Smooth muscle cell (in vitro differentiated cells): ENCODE measurements at regions not wholly inside any gene's neighbourhood (a gene's known extent, or its start where the extent isn't known, plus 50 kb on each side); places are given as distances from the start of the nearest gene placed in this dataset.
A peak's percentile ranks its signal among the peaks of the same experiment; 100 is the strongest.

Source experiments
- DNase-seq: peaks from one replicate; lab custom pipeline; 2025; ENCODE audit not compliant: unreplicated experiment; lab: John Stamatoyannopoulos, UW
- H2AFZ ChIP-seq: fragments of 200-600 bp; sonication (generic); 2 replicates; pipeline ENCODE4 v1.6.0; 2016; ENCODE audit warnings: antibody characterized with exemption, low read depth, mild to moderate bottlenecking
- H3F3A ChIP-seq: fragments of 200-600 bp; sonication (generic); 2 replicates; pipeline ENCODE4 v1.6.0; 2017; ENCODE audit warnings: antibody characterized with exemption, low read depth
- H3K27ac ChIP-seq: fragments of 200-600 bp; sonication (generic); 2 replicates; pipeline ENCODE4 v1.5.1; 2016; ENCODE audit warnings: low read depth, mild to moderate bottlenecking
- H3K27me3 ChIP-seq: fragments of 200-600 bp; sonication (generic); 2 replicates; pipeline ENCODE4 v1.6.1; 2016; ENCODE audit warnings: low read depth, mild to moderate bottlenecking
- H3K36me3 ChIP-seq: fragments of 200-600 bp; sonication (generic); 2 replicates; pipeline ENCODE4 v1.5.1; 2016; ENCODE audit warnings: low read depth
- H3K4me1 ChIP-seq: fragments of 200-600 bp; sonication (generic); 2 replicates; pipeline ENCODE4 v1.5.1; 2016; ENCODE audit warnings: low read depth
- H3K4me2 ChIP-seq: fragments of 200-600 bp; sonication (generic); 2 replicates; pipeline ENCODE4 v1.6.0; 2016; ENCODE audit warnings: mild to moderate bottlenecking
- H3K4me3 ChIP-seq: fragments of 200-600 bp; sonication (generic); 2 replicates; pipeline ENCODE4 v1.5.1; 2016; ENCODE audit warnings: mild to moderate bottlenecking
- H3K79me2 ChIP-seq: fragments of 200-600 bp; sonication (generic); 2 replicates; pipeline ENCODE4 v1.6.0; 2016; ENCODE audit warnings: low read depth, mild to moderate bottlenecking
- H3K9ac ChIP-seq: fragments of 200-600 bp; sonication (generic); 2 replicates; pipeline ENCODE4 v1.6.0; 2016; ENCODE audit warnings: low read depth
- H3K9me3 ChIP-seq: fragments of 200-600 bp; sonication (generic); replicated peaks from 2 replicates; pipeline ENCODE4 v1.5.1; 2016; ENCODE audit warnings: low read depth
- H4K20me1 ChIP-seq: fragments of 200-600 bp; sonication (generic); 2 replicates; pipeline ENCODE4 v1.6.0; 2016; ENCODE audit warnings: low read depth
- CTCF ChIP-seq: fragments of 200-600 bp; sonication (generic); IDR thresholded peaks from 2 replicates; pipeline ENCODE4 v1.5.1; 2017; ENCODE audit warnings: borderline replicate concordance, mild to moderate bottlenecking, antibody characterized with exemption; ENCODE audit not compliant: insufficient read depth, poor library complexity, severe bottlenecking
- WGBS: methylation state at CpG from one replicate; pipeline ENCODE4 v1.1.7; 2016; ENCODE audit warnings: low lambda C conversion rate; 5-methylcytosine and 5-hydroxymethylcytosine counted together

GRCh38 chr9:119829748-119830147 is 460.5 kb upstream of the BRINP1 start:
- Histone ChIP-seq H3K79me2 (no peaks in the 10 kb centered on the region), H3K27ac (no peak overlapping the region), H4K20me1 (no peaks in the 10 kb centered on the region), H3K4me2 (no peak overlapping the region), H3F3A (no peaks in the 10 kb centered on the region), H3K36me3 (no peaks in the 10 kb centered on the region), H3K9ac (no peak overlapping the region), H3K4me3 (no peak overlapping the region), H3K9me3 (no peaks in the 10 kb centered on the region), H2AFZ (no peak overlapping the region), H3K27me3 (peaks cover 12% of the 10 kb centered on the region), H3K4me1 (no peaks in the 10 kb centered on the region)
- 94% methylated on average over 3 of the region's 3 CpGs for WGBS
- no peak for TF ChIP-seq CTCF
- no peak for DNase-seq

GRCh38 chr9:119829186-119829585 is 460.0 kb upstream of the BRINP1 start:
- Histone ChIP-seq H3K27ac (no peak overlapping the region), H3K27me3 (peaks cover 12% of the 10 kb centered on the region), H4K20me1 (no peaks in the 10 kb centered on the region), H3K9ac (no peak overlapping the region), H3F3A (no peaks in the 10 kb centered on the region), H3K9me3 (no peaks in the 10 kb centered on the region), H3K4me3 (no peak overlapping the region), H2AFZ (no peak overlapping the region), H3K36me3 (no peaks in the 10 kb centered on the region), H3K4me2 (no peak overlapping the region), H3K79me2 (no peaks in the 10 kb centered on the region), H3K4me1 (no peaks in the 10 kb centered on the region)
- WGBS = 65% methylated on average over 2 of the region's 2 CpGs
- no peak for DNase-seq
- TF ChIP-seq CTCF = no peak

- peak overlapping the region; percentile 7 for H3K4me2 ChIP-seq
- TF ChIP-seq CTCF = no peak
- H3K27ac ChIP-seq = no peak overlapping the region
- no peaks in the 10 kb centered on the region for H3K9me3 ChIP-seq
- peaks cover 7% of the 10 kb centered on the region for H3K27me3 ChIP-seq
- no peak overlapping the region for H3K9ac ChIP-seq
- H3K79me2 ChIP-seq = no peaks in the 10 kb centered on the region
- no peaks in the 10 kb centered on the region for H3K4me1 ChIP-seq
- no peaks in the 10 kb centered on the region for H4K20me1 ChIP-seq
- whole genome bisulfite sequencing = 67% methylated on average over 4 of the region's 4 CpGs
- no peak for DNase-seq
- no peaks in the 10 kb centered on the region for H3F3A ChIP-seq
- no peak overlapping the region for H3K4me3 ChIP-seq
- no peak overlapping the region for H2AFZ ChIP-seq
- no peaks in the 10 kb centered on the region for H3K36me3 ChIP-seq
Observed at GRCh38 chr9:119827526-119827925, 458.3 kb upstream of the BRINP1 start.

GRCh38 chr9:119827126-119827525 is 457.9 kb upstream of the BRINP1 start:
- no peak overlapping the region for H3K27ac ChIP-seq
- H2AFZ ChIP-seq = no peak overlapping the region
- no peaks in the 10 kb centered on the region for H3K79me2 ChIP-seq
- no peak overlapping the region for H3K9ac ChIP-seq
- no peaks in the 10 kb centered on the region for H3K9me3 ChIP-seq
- H3K4me3 ChIP-seq = no peak overlapping the region
- WGBS = 15% methylated on average over 4 of the region's 4 CpGs
- H3K36me3 ChIP-seq = no peaks in the 10 kb centered on the region
- H3F3A ChIP-seq = no peaks in the 10 kb centered on the region
- H4K20me1 ChIP-seq = no peaks in the 10 kb centered on the region
- no peak for DNase-seq
- TF ChIP-seq CTCF = no peak
- H3K4me2 ChIP-seq = peak overlapping the region; percentile 7
- H3K27me3 ChIP-seq = peaks cover 5% of the 10 kb centered on the region
- no peaks in the 10 kb centered on the region for H3K4me1 ChIP-seq
